Body of pancreas (tissue), 4 donors: ENCODE measurements at regions not wholly inside any gene's neighbourhood (a gene's known extent, or its start where the extent isn't known, plus 50 kb on each side); places are given as distances from the start of the nearest gene placed in this dataset.

Experiments used
- ATAC-seq: fragments of 150-250 bp; one replicate; pipeline ENCODE4 v1.9.1; 2016
- DNase-seq, 4 donors: peaks; one replicate each; pipeline ENCODE4 v3.0.0-alpha.2; 2019
- H3K27ac ChIP-seq, 4 donors: fragments of 200-600 bp; sonication (generic); 1 replicate in 3 of 4; 2 replicates in 1 of 4; pipeline versions ENCODE4 v1.5.1 to v1.6.1; 2016 to 2019; ENCODE audit warnings: mild to moderate bottlenecking in 1 of 4, mixed read lengths in 1 of 4, moderate library complexity in 1 of 4
- H3K27me3 ChIP-seq, 2 donors: fragments of 200-600 bp; sonication (generic); one replicate each; pipeline ENCODE4 v1.6.0; 2016; ENCODE audit warnings: mild to moderate bottlenecking in 1 of 2
- H3K36me3 ChIP-seq, 2 donors: fragments of 200-600 bp; sonication (generic); replicated peaks in 1 of 2; 2 replicates each; pipeline ENCODE4 v1.5.1; 2016; ENCODE audit warnings: low read depth in 2 of 2; ENCODE audit not compliant: insufficient read depth in 1 of 2
- H3K4me1 ChIP-seq: fragments of 200-600 bp; sonication (generic); one replicate; pipeline ENCODE4 v1.6.0; 2016
- H3K4me3 ChIP-seq, 2 donors: fragments of 200-600 bp; sonication (generic); 1 replicate in 1 of 2; 2 replicates in 1 of 2; pipeline ENCODE4 v1.5.1; 2016 to 2019
- H3K9me3 ChIP-seq, 3 donors: fragments of 200-600 bp; sonication (generic); 1 replicate in 2 of 3; 2 replicates in 1 of 3; pipeline ENCODE4 v1.5.1; 2016
- POLR2A ChIP-seq, 3 donors: fragments of 450-650 bp; IDR thresholded peaks; one replicate each; pipeline ENCODE4 v1.6.1; 2016; ENCODE audit warnings: antibody characterized with exemption in 3 of 3, mild to moderate bottlenecking in 2 of 3
- WGBS, 2 donors: methylation state at CpG; one replicate each; pipeline ENCODE4 v1.1.5; 2017; 5-methylcytosine and 5-hydroxymethylcytosine counted together
- intact Hi-C: fragments of 100-400 bp; cut with DNase I; formaldehyde crosslinking; loops from one replicate; pipeline ENCODE4 v1.15.1; 2023
- TF ChIP-seq, protein P1 (sequence below), 7 experiments: fragments of 450-650 bp in 4 of 7; fragments of 200-600 bp in 3 of 7; sonication (generic) in 3 of 7; IDR thresholded peaks; one replicate each; pipeline ENCODE4 v1.5.1; 2016 to 2019; ENCODE audit warnings: antibody characterized with exemption in 7 of 7

GRCh38 chr1:79928901-79929300 is 922.4 kb upstream of the ADGRL4 start:
- Histone ChIP-seq H3K36me3 (no peaks in the 10 kb centered on the region), H3K27ac (no peak overlapping the region), H3K4me3 (no peak overlapping the region), H3K4me1 (no peaks in the 10 kb centered on the region), H3K9me3 (no peaks in the 10 kb centered on the region), H3K27me3 (no peaks in the 10 kb centered on the region)
- ATAC-seq: no peak
- 22 to 34% methylated on average over 2 of the region's 2 CpGs for WGBS, 2 donors
- intact Hi-C loops: no loop called here
- no peak for TF ChIP-seq POLR2A (IDR thresholded peaks at IDR 0.05)
- TF ChIP-seq, protein P1, sequence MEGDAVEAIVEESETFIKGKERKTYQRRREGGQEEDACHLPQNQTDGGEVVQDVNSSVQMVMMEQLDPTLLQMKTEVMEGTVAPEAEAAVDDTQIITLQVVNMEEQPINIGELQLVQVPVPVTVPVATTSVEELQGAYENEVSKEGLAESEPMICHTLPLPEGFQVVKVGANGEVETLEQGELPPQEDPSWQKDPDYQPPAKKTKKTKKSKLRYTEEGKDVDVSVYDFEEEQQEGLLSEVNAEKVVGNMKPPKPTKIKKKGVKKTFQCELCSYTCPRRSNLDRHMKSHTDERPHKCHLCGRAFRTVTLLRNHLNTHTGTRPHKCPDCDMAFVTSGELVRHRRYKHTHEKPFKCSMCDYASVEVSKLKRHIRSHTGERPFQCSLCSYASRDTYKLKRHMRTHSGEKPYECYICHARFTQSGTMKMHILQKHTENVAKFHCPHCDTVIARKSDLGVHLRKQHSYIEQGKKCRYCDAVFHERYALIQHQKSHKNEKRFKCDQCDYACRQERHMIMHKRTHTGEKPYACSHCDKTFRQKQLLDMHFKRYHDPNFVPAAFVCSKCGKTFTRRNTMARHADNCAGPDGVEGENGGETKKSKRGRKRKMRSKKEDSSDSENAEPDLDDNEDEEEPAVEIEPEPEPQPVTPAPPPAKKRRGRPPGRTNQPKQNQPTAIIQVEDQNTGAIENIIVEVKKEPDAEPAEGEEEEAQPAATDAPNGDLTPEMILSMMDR (IDR thresholded peaks at IDR 0.05): no peak
- DNase-seq: no peak

DNA sequence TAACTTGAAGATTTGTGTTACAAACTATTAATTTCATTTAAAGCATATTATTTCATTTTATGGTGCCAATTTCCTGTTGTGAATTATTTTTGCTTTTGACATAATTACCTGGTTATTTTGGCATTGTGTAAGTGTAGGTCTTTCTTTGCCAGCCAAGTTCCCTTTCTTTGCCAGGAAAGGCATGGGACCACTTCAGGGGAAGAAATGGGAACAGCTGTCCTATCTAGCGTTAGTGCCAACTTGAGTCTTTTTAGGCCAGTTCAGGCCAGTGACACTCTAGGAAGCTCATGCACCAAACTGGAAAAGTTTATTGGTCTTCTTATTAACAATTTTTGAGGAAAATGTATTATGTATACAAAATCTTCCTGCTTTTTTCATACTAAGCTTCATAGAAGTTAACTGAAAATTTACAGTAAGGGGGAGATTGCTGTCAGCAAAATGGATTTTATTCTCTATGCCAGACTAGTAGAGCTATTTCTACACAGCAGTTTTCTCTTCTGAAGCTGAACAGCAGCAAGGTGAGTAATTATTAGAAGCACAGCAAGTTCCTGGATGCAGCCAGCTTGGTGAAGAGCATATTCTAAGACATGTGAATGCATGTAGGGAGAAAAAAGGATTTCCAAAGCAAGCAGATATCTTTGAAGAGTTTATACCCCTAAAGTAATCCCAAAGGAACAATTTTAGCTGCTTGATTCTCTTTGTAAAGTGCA is 914.6 kb upstream of the ADGRL4 start:
- no peak for DNase-seq
- Histone ChIP-seq H3K4me3 (no peak overlapping the region), H3K27me3 (no peaks in the 10 kb centered on the region), H3K36me3 (no peaks in the 10 kb centered on the region), H3K4me1 (no peaks in the 10 kb centered on the region), H3K27ac (no peak overlapping the region), H3K9me3 (no peaks in the 10 kb centered on the region)
- intact Hi-C loops: no loop called here
- no peak for ATAC-seq
- WGBS, 2 donors: 75 to 81% methylated on average over 1 of the region's 1 CpG
- TF ChIP-seq, protein P1 (IDR thresholded peaks at IDR 0.05): no peak
- no peak for TF ChIP-seq POLR2A (IDR thresholded peaks at IDR 0.05)

GRCh38 chr1:79914896-79915295 is 908.4 kb upstream of the ADGRL4 start:
- Histone ChIP-seq H3K27ac (no peak overlapping the region), H3K36me3 (no peaks in the 10 kb centered on the region), H3K27me3 (no peaks in the 10 kb centered on the region), H3K4me1 (no peaks in the 10 kb centered on the region), H3K4me3 (no peak overlapping the region), H3K9me3 (no peaks in the 10 kb centered on the region)
- ATAC-seq (no peak), DNase-seq (no peak)
- 82 to 87% methylated on average over 1 of the region's 1 CpG for WGBS, 2 donors
- TF ChIP-seq POLR2A (IDR thresholded peaks at IDR 0.05): no peak
- TF ChIP-seq, protein P1 (IDR thresholded peaks at IDR 0.05): no peak
- intact Hi-C loops: no loop called here

DNA sequence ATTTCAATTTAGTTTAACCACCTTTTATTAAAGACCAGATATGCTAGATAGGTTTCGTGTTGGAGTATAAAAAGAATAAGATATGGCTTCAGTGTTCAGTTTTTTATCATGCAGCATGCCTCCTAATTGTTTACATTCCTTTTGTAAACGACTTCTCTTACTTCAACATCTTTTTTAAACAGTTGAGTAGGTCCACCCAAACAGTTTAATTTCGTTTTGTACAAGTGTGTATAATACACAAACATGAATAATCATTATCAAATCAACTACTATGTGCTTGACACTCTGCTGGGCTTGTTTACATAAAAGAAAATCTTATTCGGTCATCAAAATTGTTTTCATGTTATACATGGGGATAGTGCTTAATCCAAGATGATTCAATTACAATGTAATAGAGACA is 906.3 kb upstream of the ADGRL4 start:
- intact Hi-C loops: no loop called here
- ATAC-seq: no peak
- H3K27ac ChIP-seq: no peak overlapping the region
- no peak overlapping the region for H3K4me3 ChIP-seq
- no peaks in the 10 kb centered on the region for H3K9me3 ChIP-seq
- WGBS, 2 donors: 32 to 45% methylated on average over 4 of the region's 4 CpGs
- H3K4me1 ChIP-seq: no peaks in the 10 kb centered on the region
- TF ChIP-seq POLR2A (IDR thresholded peaks at IDR 0.05): no peak
- TF ChIP-seq, protein P1 (IDR thresholded peaks at IDR 0.05): no peak
- H3K36me3 ChIP-seq: no peaks in the 10 kb centered on the region
- no peaks in the 10 kb centered on the region for H3K27me3 ChIP-seq
- DNase-seq: no peak

DNA sequence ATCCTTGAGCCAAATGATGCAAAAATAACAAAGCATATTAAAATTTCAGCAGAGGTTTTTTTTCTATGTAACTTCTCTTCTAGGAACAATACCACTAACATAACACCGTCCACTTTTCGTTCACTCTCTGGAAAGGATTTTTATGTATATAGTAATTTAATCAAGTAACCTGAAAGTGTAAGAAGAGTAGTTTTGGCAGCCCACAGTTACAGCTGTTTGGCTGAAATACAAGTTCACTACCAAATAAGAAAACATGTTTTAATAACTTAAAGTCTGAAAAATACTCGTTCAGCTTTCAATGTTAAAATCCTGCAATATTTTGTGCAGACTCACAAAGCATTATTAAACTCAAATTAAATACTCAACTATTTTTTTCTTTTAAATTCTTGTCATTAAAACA is 896.8 kb upstream of the ADGRL4 start:
- H3K9me3 ChIP-seq: no peaks in the 10 kb centered on the region
- intact Hi-C loops: no loop called here

More for the DNA sequence above, 896.8 kb upstream of the ADGRL4 start:
- ATAC-seq (no peak), DNase-seq (no peak)
- H3K4me3 ChIP-seq: no peak overlapping the region
- H3K27ac ChIP-seq: no peak overlapping the region
- H3K36me3 ChIP-seq: no peaks in the 10 kb centered on the region
- no peaks in the 10 kb centered on the region for H3K27me3 ChIP-seq
- TF ChIP-seq, protein P1 (IDR thresholded peaks at IDR 0.05): no peak
- no peak for TF ChIP-seq POLR2A (IDR thresholded peaks at IDR 0.05)
- no peaks in the 10 kb centered on the region for H3K4me1 ChIP-seq
- 55 to 73% methylated on average over 3 of the region's 3 CpGs for WGBS, 2 donors
